ENCODE measurements at regions not wholly inside any gene's neighbourhood (a gene's known extent, or its start where the extent isn't known, plus 50 kb on each side); places are given as distances from the start of the nearest gene placed in this dataset.

DNA sequence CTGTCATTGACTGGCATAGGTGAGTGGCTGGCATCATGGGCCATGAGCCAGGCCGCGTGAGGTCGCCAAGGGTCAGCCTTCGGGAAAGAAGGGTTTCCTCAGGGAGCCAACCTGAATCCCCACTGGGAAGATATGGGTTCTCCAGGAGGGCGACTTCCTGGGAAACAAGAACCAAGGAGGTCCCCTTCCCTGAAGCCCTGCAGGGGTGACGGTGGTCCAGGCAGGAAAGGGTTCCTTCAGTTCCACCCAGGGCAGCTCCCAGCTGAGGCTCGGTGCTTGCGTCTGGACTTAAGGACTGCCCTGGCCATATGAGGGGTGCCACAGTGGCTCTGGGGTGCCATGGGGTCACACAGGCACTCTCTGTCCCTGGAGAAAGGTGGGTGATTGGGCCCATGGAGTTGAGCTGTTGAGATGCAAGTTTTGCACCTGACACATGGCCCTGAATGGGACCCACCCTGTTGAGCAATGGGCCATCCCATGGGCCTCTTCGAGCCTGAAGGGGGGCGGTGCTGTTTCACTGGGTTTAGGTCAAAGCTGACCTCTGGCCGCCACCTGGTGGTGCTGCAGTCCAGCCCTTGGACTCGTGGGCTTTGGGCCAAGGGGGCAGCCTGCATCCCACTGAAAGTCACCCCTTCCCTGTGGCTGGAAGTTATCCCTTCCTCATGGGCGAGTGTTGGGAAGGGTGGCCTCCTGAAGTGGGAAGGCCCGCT is 228.1 kb downstream of the SNRPN start:
- DNase-seq = no peak

DNA sequence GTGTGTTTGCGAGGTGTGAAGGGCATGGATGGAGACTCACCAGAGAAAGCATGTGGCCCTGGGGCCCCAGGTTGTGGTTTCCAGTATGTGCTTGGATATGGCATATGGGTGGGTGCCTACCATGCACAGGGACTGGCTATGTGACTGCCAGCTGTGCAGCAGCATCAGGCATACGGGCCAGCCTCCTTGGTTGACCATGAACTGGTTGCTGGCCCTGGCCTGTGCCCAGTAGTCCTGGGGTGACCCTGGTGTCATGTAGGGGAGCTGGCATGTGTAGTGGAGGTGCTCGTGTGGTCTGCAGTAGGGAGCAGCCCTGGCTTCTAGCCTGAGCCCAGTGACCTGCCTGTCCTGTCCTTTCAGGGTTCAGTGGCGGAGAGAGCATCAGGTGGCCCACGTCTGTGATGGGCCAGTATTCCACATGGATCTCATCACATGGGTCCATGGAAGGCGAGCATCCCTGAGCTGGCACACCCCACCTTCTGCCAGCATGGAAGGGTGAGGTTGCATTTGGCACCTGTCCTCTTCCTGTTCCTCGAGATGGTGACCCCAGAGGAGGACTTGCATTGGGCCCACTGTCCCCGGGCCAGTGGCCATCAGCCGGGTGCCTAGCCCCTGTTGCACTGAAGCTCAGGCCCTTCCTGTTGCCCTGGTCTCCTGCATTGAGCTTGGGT is 228.9 kb downstream of the SNRPN start:
- Mint-ChIP-seq H3K4me3 (no peak overlapping the region), H3K27me3 (ENCODE audit: insufficient read depth) (peaks cover 4% of the 10 kb centered on the region; the same call in 1 of the 2 replicates), H3K27ac (no peak overlapping the region), H3K36me3 (ENCODE audit: low read depth) (no peaks in the 10 kb centered on the region; the same call in 1 of the 2 replicates), H3K9me3 (peaks cover 55% of the 10 kb centered on the region), H3K4me1 (ENCODE audit: low read depth) (no peaks in the 10 kb centered on the region)
- no peak for TF ChIP-seq CTCF (IDR thresholded peaks at IDR 0.05)
- DNase-seq = no peak

More for the DNA sequence above, 228.1 kb downstream of the SNRPN start:
- H3K27me3 Mint-ChIP-seq (ENCODE audit: insufficient read depth) = peaks cover 4% of the 10 kb centered on the region; the same call in 1 of the 2 replicates
- H3K4me3 Mint-ChIP-seq = no peak overlapping the region
- H3K4me1 Mint-ChIP-seq (ENCODE audit: low read depth) = no peaks in the 10 kb centered on the region
- H3K9me3 Mint-ChIP-seq = peaks cover 53% of the 10 kb centered on the region
- no peak for TF ChIP-seq CTCF (IDR thresholded peaks at IDR 0.05)
- H3K36me3 Mint-ChIP-seq (ENCODE audit: low read depth) = no peaks in the 10 kb centered on the region; the same call in 1 of the 2 replicates
- H3K27ac Mint-ChIP-seq = no peak overlapping the region

DNA sequence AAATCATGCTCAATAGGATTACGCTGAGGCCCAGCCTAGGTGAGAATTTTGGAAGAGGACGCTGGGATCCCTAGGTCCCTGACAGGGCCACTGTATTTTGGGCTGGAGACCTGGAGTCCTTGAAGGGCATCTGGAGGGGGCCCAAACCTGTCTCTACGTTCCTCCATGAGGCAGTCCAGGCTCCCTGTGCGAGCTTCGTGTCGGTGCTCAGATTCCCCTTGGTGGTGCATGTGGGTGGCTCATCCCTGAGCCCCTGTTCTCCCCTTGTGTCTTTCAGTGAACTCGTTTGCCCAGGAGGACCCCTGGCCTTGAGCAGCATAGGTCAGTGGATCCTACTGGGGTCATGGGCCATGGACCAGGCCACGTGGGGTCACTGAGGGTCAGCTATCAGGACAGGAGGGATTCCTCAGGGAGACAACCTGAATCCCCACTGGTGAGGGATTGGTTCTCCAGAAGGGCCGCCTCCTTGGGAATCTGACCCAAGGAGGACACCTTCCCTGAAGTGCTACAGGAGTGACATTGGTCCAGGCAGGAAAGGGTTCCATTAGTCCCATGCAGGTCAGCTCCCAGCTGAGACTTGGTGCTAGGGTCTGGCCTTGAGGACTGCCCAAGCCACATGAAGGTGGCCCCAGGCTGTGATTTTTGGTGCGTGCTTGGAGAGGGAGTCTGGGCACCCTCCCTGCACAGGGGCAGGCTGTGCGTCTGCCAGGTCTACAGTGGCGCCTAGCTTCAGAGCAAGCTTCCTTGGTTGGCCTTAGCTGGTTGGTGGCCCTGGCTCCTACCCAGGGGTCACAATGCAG is 229.8 kb downstream of the SNRPN start:
- Mint-ChIP-seq H3K36me3 (ENCODE audit: low read depth) (no peaks in the 10 kb centered on the region; the same call in 1 of the 2 replicates), H3K4me3 (no peak overlapping the region), H3K27me3 (ENCODE audit: insufficient read depth) (peaks cover 4% of the 10 kb centered on the region; the same call in 1 of the 2 replicates), H3K9me3 (peaks cover 53% of the 10 kb centered on the region), H3K4me1 (ENCODE audit: low read depth) (no peaks in the 10 kb centered on the region), H3K27ac (no peak overlapping the region)
- no peak for DNase-seq
- TF ChIP-seq CTCF (IDR thresholded peaks at IDR 0.05) = no peak

DNA sequence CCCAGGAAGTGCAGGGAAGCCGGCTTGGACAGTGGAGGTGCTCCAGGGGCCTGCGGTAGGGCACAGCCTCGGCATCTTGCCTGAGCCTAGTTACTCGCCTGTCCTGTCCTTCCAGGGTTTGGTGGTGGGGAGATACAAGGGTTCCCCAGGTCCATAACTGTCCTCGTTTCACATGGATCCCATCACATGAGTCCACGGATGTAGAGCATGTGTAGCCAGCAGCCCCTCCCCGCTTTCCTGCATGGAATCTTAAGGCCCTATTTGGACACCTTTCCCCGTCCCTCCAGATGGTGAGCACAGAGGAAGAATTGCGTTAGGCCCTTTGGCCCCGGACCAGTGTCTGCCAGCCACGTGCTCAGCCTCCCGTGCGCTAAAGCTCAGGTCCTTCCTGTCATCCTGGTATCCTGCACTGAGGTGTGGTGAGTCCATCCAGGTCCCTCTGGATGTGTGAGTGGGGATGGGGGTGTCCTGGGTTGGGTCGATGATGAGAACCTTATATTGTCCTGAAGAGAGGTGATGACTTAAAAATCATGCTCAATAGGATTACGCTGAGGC is 230.4 kb downstream of the SNRPN start:
- Mint-ChIP-seq H3K9me3 (peaks cover 56% of the 10 kb centered on the region), H3K4me1 (ENCODE audit: low read depth) (no peaks in the 10 kb centered on the region), H3K4me3 (no peak overlapping the region), H3K36me3 (ENCODE audit: low read depth) (no peaks in the 10 kb centered on the region), H3K27ac (no peak overlapping the region), H3K27me3 (ENCODE audit: insufficient read depth) (peaks cover 4% of the 10 kb centered on the region; the same call in 1 of the 2 replicates)
- no peak for DNase-seq
- no peak for TF ChIP-seq CTCF (IDR thresholded peaks at IDR 0.05)

DNA sequence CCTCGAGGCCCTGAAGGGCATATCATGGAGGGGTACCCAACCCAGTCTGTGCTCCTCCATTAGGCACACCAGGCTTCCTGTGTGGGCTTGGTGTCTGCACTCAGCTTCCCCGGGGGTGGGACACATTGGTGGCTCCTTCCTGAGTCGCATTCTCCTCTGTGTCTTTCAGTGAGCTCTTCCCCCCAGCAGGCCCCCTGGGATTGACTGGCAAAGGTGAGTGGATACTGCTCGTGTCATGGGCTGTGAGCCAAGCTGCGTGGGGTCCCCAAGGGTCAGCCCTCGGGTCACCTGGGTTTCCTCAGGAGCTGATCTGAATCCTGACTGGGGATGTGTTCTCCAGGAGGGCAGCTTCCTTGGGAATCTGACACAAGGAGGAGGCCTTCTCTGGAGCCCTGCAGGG is 231.0 kb downstream of the SNRPN start:
- no peak for TF ChIP-seq CTCF (IDR thresholded peaks at IDR 0.05)
- no peaks in the 10 kb centered on the region for H3K36me3 Mint-ChIP-seq (ENCODE audit: low read depth)
- H3K4me1 Mint-ChIP-seq (ENCODE audit: low read depth) = no peaks in the 10 kb centered on the region
- H3K4me3 Mint-ChIP-seq = no peak overlapping the region
- no peak overlapping the region for H3K27ac Mint-ChIP-seq
- DNase-seq = no peak
- H3K27me3 Mint-ChIP-seq (ENCODE audit: insufficient read depth) = peaks cover 4% of the 10 kb centered on the region; the same call in 1 of the 2 replicates
- peaks cover 56% of the 10 kb centered on the region for H3K9me3 Mint-ChIP-seq
